K562 (cell line): ENCODE measurements at regions not wholly inside any gene's neighbourhood (a gene's known extent, or its start where the extent isn't known, plus 50 kb on each side); places are given as distances from the start of the nearest gene placed in this dataset.

Experiments
- CUX1 ChIP-seq: fragments of 200-800 bp; sonication (Bioruptor generic); IDR thresholded peaks from 2 replicates; pipeline ENCODE4 v1.6.1; 2016; ENCODE audit warnings: missing genetic modification characterization, missing compliant biosample characterization
- JUN ChIP-seq, 2 experiments: sonication (generic) in 1 of 2; formaldehyde crosslinking in 1 of 2; IDR thresholded peaks; 2 replicates each; pipeline versions ENCODE4 v1.6.1 to v1.8.0; 2012 to 2022; ENCODE audit warnings: borderline replicate concordance in 2 of 2, mild to moderate bottlenecking in 2 of 2, improper control_type of control experiment in 1 of 2, low read depth in 1 of 2, low read length in 1 of 2, missing genetic modification reagents in 1 of 2
- KLF6 ChIP-seq: fragments of 250-450 bp; sonication (Bioruptor Pico); IDR thresholded peaks from 2 replicates; pipeline ENCODE4 v1.4.0; 2020; ENCODE audit warnings: mild to moderate bottlenecking, moderate library complexity, borderline replicate concordance
- MXI1 ChIP-seq: IDR thresholded peaks from 2 replicates; pipeline ENCODE4 v1.6.1; 2011; ENCODE audit warnings: low read depth, mild to moderate bottlenecking, improper control_type of control experiment, low read length
- SMAD2 ChIP-seq: fragments of 150-350 bp; IDR thresholded peaks from 2 replicates; pipeline ENCODE4 v1.6.1; 2014; ENCODE audit warnings: low read depth, mild to moderate bottlenecking, low read length
- ZNF444 ChIP-seq: fragments of 250-450 bp; sonication (Bioruptor Pico); IDR thresholded peaks from 2 replicates; pipeline ENCODE4 v1.4.0; 2020; ENCODE audit warnings: mild to moderate bottlenecking, moderate library complexity
- ZNF77 ChIP-seq: fragments of 250-450 bp; sonication (Bioruptor Pico); IDR thresholded peaks from 2 replicates; pipeline ENCODE4 v1.5.0; 2020
- ZNF785 ChIP-seq: fragments of 250-450 bp; sonication (Bioruptor Pico); IDR thresholded peaks from 2 replicates; pipeline ENCODE4 v1.4.0; 2020; ENCODE audit warnings: mild to moderate bottlenecking

GRCh38 chr2:144796164-144796563, 276.2 kb upstream of the ZEB2 start (continued):
- TF ChIP-seq CUX1 (CRISPR knock-in tag) = no peak
- no peak for TF ChIP-seq MXI1
- no peak for TF ChIP-seq KLF6
- TF ChIP-seq ZNF444 (CRISPR knock-in tag) = no peak
- no peak for TF ChIP-seq JUN (IDR thresholded peaks at IDR 0.05; ENCODE audit: borderline replicate concordance, low read depth, low read length)
- no peak for TF ChIP-seq JUN (CRISPR knock-in tag; IDR thresholded peaks at IDR 0.05; ENCODE audit: borderline replicate concordance)
- TF ChIP-seq ZNF77 (CRISPR knock-in tag) = no peak
- no peak for TF ChIP-seq ZNF785 (CRISPR knock-in tag)
- TF ChIP-seq SMAD2 = no peak
- TF ChIP-seq, all 486 proteins: peak for 0
